Lower leg skin (tissue), 4 donors: ENCODE measurements at regions not wholly inside any gene's neighbourhood (a gene's known extent, or its start where the extent isn't known, plus 50 kb on each side); places are given as distances from the start of the nearest gene placed in this dataset.

Source experiments
- DNase-seq, 2 donors: peaks; one replicate each; pipeline ENCODE4 v3.0.0-alpha.2; 2019; ENCODE audit warnings: low spot score in 2 of 2
- H3K4me3 ChIP-seq: fragments of 200-600 bp; sonication (generic); 2 replicates; pipeline ENCODE4 v1.5.1; 2017; ENCODE audit warnings: mild to moderate bottlenecking, low read depth; ENCODE audit not compliant: poor library complexity, severe bottlenecking
- CTCF ChIP-seq, 3 donors: fragments of 450-650 bp; IDR thresholded peaks; one replicate each; pipeline ENCODE4 v1.5.1; 2016; ENCODE audit warnings: antibody characterized with exemption in 3 of 3, mild to moderate bottlenecking in 3 of 3, moderate library complexity in 2 of 3
- POLR2A ChIP-seq, 2 donors: fragments of 450-650 bp; IDR thresholded peaks; one replicate each; pipeline ENCODE4 v1.6.1; 2016 to 2017; ENCODE audit warnings: antibody characterized with exemption in 2 of 2, mild to moderate bottlenecking in 1 of 2, moderate library complexity in 1 of 2
- WGBS, 2 donors: methylation state at CpG; one replicate each; pipeline ENCODE4 v1.1.5; 2018; 5-methylcytosine and 5-hydroxymethylcytosine counted together
- intact Hi-C: fragments of 100-400 bp; cut with DNase I; formaldehyde crosslinking; loops from one replicate; pipeline ENCODE4 v1.15.0; 2023; ENCODE audit warnings: low total_unique reads

GRCh38 chr2:220240641-220241040 is 613.2 kb downstream of the SLC4A3 start:
- no peak for DNase-seq
- WGBS, 2 donors = 24 to 78% methylated on average over 1 of the region's 1 CpG
- intact Hi-C loops = no loop called here
- no peak overlapping the region for H3K4me3 ChIP-seq
- TF ChIP-seq CTCF (IDR thresholded peaks at IDR 0.05) (no peak), POLR2A (IDR thresholded peaks at IDR 0.05) (no peak)

GRCh38 chr2:220241423-220241822 is 614.0 kb downstream of the SLC4A3 start:
- no peak for TF ChIP-seq POLR2A (IDR thresholded peaks at IDR 0.05)
- no peak for TF ChIP-seq CTCF (IDR thresholded peaks at IDR 0.05)
- intact Hi-C loops = no loop called here
- DNase-seq = no peak
- no peak overlapping the region for H3K4me3 ChIP-seq
- 72 to 81% methylated on average over 2 of the region's 2 CpGs for WGBS, 2 donors

- intact Hi-C loops = no loop called here
Measured at GRCh38 chr2:220243571-220243970, 616.1 kb downstream of the SLC4A3 start.

GRCh38 chr2:220246386-220246785 is 619.0 kb downstream of the SLC4A3 start:
- no peak for DNase-seq
- intact Hi-C loops = no loop called here
- H3K4me3 ChIP-seq = no peak overlapping the region
- WGBS, 2 donors = 46 to 58% methylated on average over 1 of the region's 1 CpG
- no peak for TF ChIP-seq POLR2A (IDR thresholded peaks at IDR 0.05)

More at GRCh38 chr2:220243571-220243970, 616.1 kb downstream of the SLC4A3 start:
- TF ChIP-seq CTCF (IDR thresholded peaks at IDR 0.05) = no peak
- TF ChIP-seq POLR2A (IDR thresholded peaks at IDR 0.05) = no peak
- no peak for DNase-seq
- no peak overlapping the region for H3K4me3 ChIP-seq

GRCh38 chr2:220247588-220248350 is 620.3 kb downstream of the SLC4A3 start:
- no peak for DNase-seq
- TF ChIP-seq POLR2A (IDR thresholded peaks at IDR 0.05) (no peak), CTCF (IDR thresholded peaks at IDR 0.05) (no peak)
- no peak overlapping the region for H3K4me3 ChIP-seq
- intact Hi-C loops = no loop called here
- WGBS, 2 donors = 74 to 76% methylated on average over 3 of the region's 3 CpGs

GRCh38 chr2:220259662-220260061 is 632.2 kb downstream of the SLC4A3 start:
- H3K4me3 ChIP-seq = no peak overlapping the region
- TF ChIP-seq CTCF (IDR thresholded peaks at IDR 0.05) = no peak
- intact Hi-C loops = no loop called here
- no peak for DNase-seq
- WGBS, 2 donors = 69 to 87% methylated on average over 2 of the region's 2 CpGs
